Ovary (tissue), 7 donors: ENCODE measurements at regions not wholly inside any gene's neighbourhood (a gene's known extent, or its start where the extent isn't known, plus 50 kb on each side); places are given as distances from the start of the nearest gene placed in this dataset.
"Not testable (repeated sequence)": the region's sequence is repeated elsewhere in the genome, so short reads cannot be mapped to it uniquely, and the experiment has no call there.

Experiments
- DNase-seq, 5 donors: peaks; one replicate each; pipeline ENCODE4 v3.0.0-alpha.2; 2019 to 2020
- H3K27ac ChIP-seq, 2 donors: fragments of 200-600 bp; one replicate each; pipeline versions ENCODE4 v1.5.1 to v1.8.0; 2019 to 2022
- H3K27me3 ChIP-seq: fragments of 200-600 bp; one replicate; pipeline ENCODE4 v1.8.0; 2022
- H3K36me3 ChIP-seq: fragments of 200-600 bp; sonication (generic); one replicate; pipeline ENCODE4 v1.5.1; 2019
- H3K4me1 ChIP-seq: one replicate; pipeline ENCODE4 v1.8.1; 2013; ENCODE audit warnings: mild to moderate bottlenecking, moderate library complexity; ENCODE audit not compliant: insufficient read depth
- H3K4me3 ChIP-seq: fragments of 200-600 bp; sonication (generic); one replicate; pipeline ENCODE4 v1.5.1; 2017
- H3K9me3 ChIP-seq, 2 donors: fragments of 200-600 bp in 1 of 2; sonication (generic) in 1 of 2; one replicate each; pipeline versions ENCODE4 v1.5.1 to v1.8.1; 2013 to 2019; ENCODE audit warnings: mild to moderate bottlenecking in 1 of 2, moderate library complexity in 1 of 2
- CTCF ChIP-seq, 3 donors: fragments of 450-650 bp in 2 of 3; fragments of 200-600 bp in 1 of 3; IDR thresholded peaks; one replicate each; pipeline versions ENCODE4 v1.5.1 to v1.8.0; 2016 to 2022; ENCODE audit warnings: antibody characterized with exemption in 3 of 3, mild to moderate bottlenecking in 1 of 3
- EP300 ChIP-seq: sonication (generic); formaldehyde crosslinking; IDR thresholded peaks from one replicate; pipeline ENCODE4 v1.6.1; 2017; ENCODE audit warnings: antibody characterized with exemption
- POLR2A ChIP-seq: fragments of 450-650 bp; IDR thresholded peaks from one replicate; pipeline ENCODE4 v1.6.1; 2017; ENCODE audit warnings: antibody characterized with exemption, mild to moderate bottlenecking, moderate library complexity
- WGBS, 3 donors: extraction: QIAGEN DNeasy Blood & Tissue Kit in 1 of 3; methylation state at CpG; one replicate each; pipeline versions ENCODE4 v1.1.5 to v1.1.7; 2013 to 2017; 5-methylcytosine and 5-hydroxymethylcytosine counted together
- intact Hi-C, 4 donors: fragments of 100-400 bp; cut with DNase I; formaldehyde crosslinking; loops; one replicate each; pipeline versions ENCODE4 v1.11.0 to v1.15.1; 2022 to 2023
- donor health status: DM: no; HTN: no; CAD: no; lungs with moderate emphysema.
- donor health status: DM: no; HTN: no; CAD: no.
- donor health status: Bipolar disorder and iron deficiency.
- donor health status: DM: no; HTN: no; CAD: no.
- donor health status: DM: yes; HTN: yes; CAD: no.

- no peak overlapping the region for H3K4me3 ChIP-seq
- no peaks in the 10 kb centered on the region for H3K27me3 ChIP-seq
- intact Hi-C loops: no loop called here
- H3K36me3 ChIP-seq: no peaks in the 10 kb centered on the region
- H3K9me3 ChIP-seq: no peaks in the 10 kb centered on the region
- no peak for TF ChIP-seq EP300
- no peak for TF ChIP-seq CTCF (IDR thresholded peaks at IDR 0.05)
- WGBS, 3 donors: 15 to 28% (median 18%) methylated on average over 4 of the region's 4 CpGs
- no peak for DNase-seq
- H3K27ac ChIP-seq: no peak overlapping the region
- peaks cover 5% of the 10 kb centered on the region for H3K4me1 ChIP-seq
Observed at GRCh38 chr2:111534910-111535352, 349.1 kb downstream of the ANAPC1 start.

DNA sequence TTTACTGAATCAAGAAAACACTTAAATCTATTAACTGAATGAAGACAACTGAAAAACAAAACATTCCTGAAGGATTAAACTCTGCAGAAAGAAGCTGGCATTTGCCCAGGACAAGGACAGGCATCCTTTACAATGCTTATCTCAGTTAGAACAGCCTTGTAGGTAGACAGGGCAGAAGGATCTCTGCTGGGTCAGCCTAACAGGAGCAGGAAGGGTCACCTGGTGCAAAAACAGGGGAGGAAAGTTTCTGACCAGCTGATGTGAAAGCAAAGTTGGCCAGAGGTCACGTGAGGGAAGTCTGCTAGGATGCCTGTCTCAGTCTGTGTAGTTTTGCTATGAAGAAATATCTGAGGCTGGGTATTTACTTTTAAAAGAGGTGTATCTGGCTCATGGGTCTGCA is 348.6 kb downstream of the ANAPC1 start:
- no peak for DNase-seq
- no peaks in the 10 kb centered on the region for H3K27me3 ChIP-seq
- H3K36me3 ChIP-seq: no peaks in the 10 kb centered on the region
- 5 to 18% (median 10%) methylated on average over 1 of the region's 1 CpG for WGBS, 3 donors
- H3K27ac ChIP-seq: no peak overlapping the region
- TF ChIP-seq POLR2A (no peak), EP300 (no peak), CTCF (IDR thresholded peaks at IDR 0.05) (no peak)
- H3K9me3 ChIP-seq: no peaks in the 10 kb centered on the region
- no peak overlapping the region for H3K4me3 ChIP-seq
- peaks cover 5% of the 10 kb centered on the region for H3K4me1 ChIP-seq
- intact Hi-C loops: no loop called here

DNA sequence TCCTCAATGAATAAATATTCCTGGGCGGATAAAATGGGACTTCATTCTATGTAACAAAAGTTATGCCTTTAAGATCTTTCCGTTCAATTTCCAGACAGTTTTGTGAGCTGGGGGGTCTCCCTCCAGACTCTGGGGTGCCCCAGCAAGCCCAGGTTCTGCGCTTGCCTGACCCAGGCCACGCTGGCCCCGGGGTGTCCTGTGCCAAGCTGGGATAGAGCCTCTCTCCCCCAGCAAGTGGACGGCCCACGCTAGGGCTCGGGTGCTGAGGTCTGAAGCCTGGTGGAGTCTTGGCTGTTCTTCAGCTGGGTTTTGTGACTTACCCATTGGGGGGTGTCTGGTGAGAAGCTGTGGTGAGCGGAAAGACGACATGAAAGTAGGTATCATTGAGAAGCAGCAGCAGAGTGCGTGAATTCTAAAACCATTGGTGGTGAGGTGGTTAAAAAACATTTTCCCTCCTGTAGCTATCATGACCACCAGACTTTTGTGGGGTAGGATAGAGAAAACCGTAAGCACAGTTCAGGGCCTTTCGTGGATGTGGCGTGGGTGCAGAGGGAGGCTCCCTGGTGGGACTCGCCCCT is 346.8 kb downstream of the ANAPC1 start:
- Histone ChIP-seq H3K9me3 (no peaks in the 10 kb centered on the region), H3K4me1 (peaks cover 5% of the 10 kb centered on the region), H3K27me3 (no peaks in the 10 kb centered on the region), H3K36me3 (no peaks in the 10 kb centered on the region), H3K27ac (no peak overlapping the region), H3K4me3 (no peak overlapping the region)
- 92 to 96% (median 93%) methylated on average over 15 of the region's 15 CpGs for WGBS, 3 donors
- intact Hi-C loops: no loop called here
- TF ChIP-seq POLR2A (no peak), EP300 (no peak), CTCF (IDR thresholded peaks at IDR 0.05) (no peak)
- DNase-seq: no peak

- H3K4me3 ChIP-seq, intact Hi-C loops, H3K27ac ChIP-seq, H3K9me3 ChIP-seq, H3K4me1 ChIP-seq, H3K27me3 ChIP-seq, DNase-seq, H3K36me3 ChIP-seq: not testable (repeated sequence)
- WGBS, 3 donors: 99% methylated on average over 6 of the region's 9 CpGs; no CpG with 5 or more reads in 2 of the 3 donors
Observed at GRCh38 chr2:111539991-111540390, 344.0 kb downstream of the ANAPC1 start.

- 0 to 5% (median 5%) methylated on average over 1 of the region's 2 CpGs for WGBS, 3 donors
- H3K4me3 ChIP-seq, H3K4me1 ChIP-seq, H3K27ac ChIP-seq, H3K9me3 ChIP-seq, H3K36me3 ChIP-seq, H3K27me3 ChIP-seq, intact Hi-C loops, DNase-seq: not testable (repeated sequence)
Observed at GRCh38 chr2:111542120-111542774, 341.7 kb downstream of the ANAPC1 start.

DNA sequence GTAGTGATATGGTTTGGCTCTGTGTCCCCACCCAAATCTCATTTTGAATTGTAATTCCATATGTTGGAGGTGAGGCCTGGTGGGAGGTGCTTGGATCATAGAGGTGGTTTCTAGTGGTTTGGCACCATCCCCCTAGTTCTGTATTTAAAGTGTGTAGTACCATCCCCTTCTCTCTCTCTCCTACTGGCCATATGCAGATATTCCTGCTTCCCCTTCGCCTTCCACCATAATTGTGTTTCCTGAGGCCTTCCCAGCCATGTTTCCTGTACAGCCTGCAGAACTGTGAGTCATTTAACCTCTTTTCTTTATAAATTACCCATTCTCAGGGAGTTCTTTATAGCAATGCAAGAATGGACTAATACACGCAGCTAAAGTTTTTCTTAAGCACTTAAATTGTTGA is 340.0 kb downstream of the ANAPC1 start:
- H3K4me1 ChIP-seq, H3K36me3 ChIP-seq, H3K9me3 ChIP-seq, H3K27ac ChIP-seq, H3K27me3 ChIP-seq, H3K4me3 ChIP-seq, DNase-seq, intact Hi-C loops: not testable (repeated sequence)
- 0 to 65% (median 55%) methylated on average over 1 to 2 of the region's 2 CpGs for WGBS, 3 donors

- H3K36me3 ChIP-seq, H3K9me3 ChIP-seq, H3K27me3 ChIP-seq, DNase-seq, H3K4me3 ChIP-seq, intact Hi-C loops, H3K27ac ChIP-seq, H3K4me1 ChIP-seq: not testable (repeated sequence)
- WGBS, 3 donors: 79% methylated on average over 4 of the region's 7 CpGs; no CpG with 5 or more reads in 2 of the 3 donors
Observed at GRCh38 chr2:111545723-111546431, 338.1 kb downstream of the ANAPC1 start.

DNA sequence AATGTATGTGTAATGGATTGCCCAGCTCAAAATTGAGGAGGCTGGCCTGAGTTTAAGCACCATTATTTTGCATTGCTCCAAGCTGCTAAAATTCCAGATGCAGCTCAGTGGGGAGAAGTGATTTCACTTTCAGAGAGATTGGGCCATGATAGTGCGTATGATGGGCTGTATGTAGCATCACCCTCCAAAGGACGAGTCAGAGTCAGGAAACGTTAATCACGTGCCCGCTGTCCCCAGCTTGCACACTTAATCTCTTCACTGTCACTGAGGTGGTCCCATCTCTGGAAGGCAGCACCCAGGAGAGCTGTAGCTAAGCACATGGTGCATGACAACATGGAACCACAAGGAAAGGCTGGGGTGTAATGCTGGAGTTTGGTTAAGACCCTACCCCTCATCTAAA is 337.4 kb downstream of the ANAPC1 start:
- H3K4me1 ChIP-seq, H3K27me3 ChIP-seq, H3K36me3 ChIP-seq, intact Hi-C loops, DNase-seq, H3K9me3 ChIP-seq, H3K4me3 ChIP-seq, H3K27ac ChIP-seq: not testable (repeated sequence)
- 84 to 92% (median 88%) methylated on average over 5 of the region's 5 CpGs for WGBS, 3 donors
